ENCODE measurements at regions not wholly inside any gene's neighbourhood (a gene's known extent, or its start where the extent isn't known, plus 50 kb on each side); places are given as distances from the start of the nearest gene placed in this dataset.

GRCh38 chr5:115351356-115352195 lies 55.1 kb upstream of the CCDC112 start:
- no peak for TF ChIP-seq CTCF (IDR thresholded peaks at IDR 0.05)

- TF ChIP-seq CTCF (IDR thresholded peaks at IDR 0.05), result no peak
Observed at GRCh38 chr5:115350894-115351293, 54.4 kb upstream of the CCDC112 start.

- no peak for TF ChIP-seq CTCF (IDR thresholded peaks at IDR 0.05)
Observed at GRCh38 chr5:115349001-115349817, 52.8 kb upstream of the CCDC112 start.

- TF ChIP-seq CTCF (IDR thresholded peaks at IDR 0.05), result no peak
Observed at GRCh38 chr5:115348175-115348574, 51.7 kb upstream of the CCDC112 start.

Data from LNCAP (cell line).